Stimulated activated CD4-positive, alpha-beta T cell treated with anti-CD3 and anti-CD28 coated beads, Interleukin-12 subunit alpha, Interleukin-12 subunit beta, amount 100 ng/mL, for 48 hours (primary cell): ENCODE measurements at regions not wholly inside any gene's neighbourhood (a gene's known extent, or its start where the extent isn't known, plus 50 kb on each side); places are given as distances from the start of the nearest gene placed in this dataset.
"Not testable (repeated sequence)": the region's sequence is repeated elsewhere in the genome, so short reads cannot be mapped to it uniquely, and the experiment has no call there.

Source experiments
- DNase-seq, 3 donors: peaks; one replicate each; pipeline ENCODE4 v3.0.0-alpha.2; 2020; ENCODE audit warnings: low read depth in 2 of 3, low spot score in 1 of 3

GRCh38 chr15:81901319-81901718 lies 144.5 kb downstream of the MEX3B start:
- no peak for DNase-seq

DNA sequence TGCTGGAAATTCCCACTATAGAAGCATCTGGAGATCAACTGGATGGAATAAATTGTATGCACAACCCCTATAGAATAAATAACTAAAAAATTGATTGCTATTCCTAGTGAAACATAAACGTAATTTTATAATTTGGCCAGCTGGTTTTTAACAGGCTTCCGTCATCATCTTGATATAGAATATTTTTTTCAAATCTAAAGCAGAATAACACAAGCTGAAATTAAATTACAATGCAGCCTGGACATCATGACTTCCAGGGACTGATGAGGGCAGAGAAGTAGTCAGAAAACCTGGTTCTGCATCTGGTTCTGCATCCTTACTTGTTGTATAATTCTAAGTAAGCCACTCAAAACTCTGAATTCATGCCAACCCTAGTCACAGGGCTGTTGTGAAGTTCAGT lies 146.1 kb downstream of the MEX3B start:
- DNase-seq = no peak

DNA sequence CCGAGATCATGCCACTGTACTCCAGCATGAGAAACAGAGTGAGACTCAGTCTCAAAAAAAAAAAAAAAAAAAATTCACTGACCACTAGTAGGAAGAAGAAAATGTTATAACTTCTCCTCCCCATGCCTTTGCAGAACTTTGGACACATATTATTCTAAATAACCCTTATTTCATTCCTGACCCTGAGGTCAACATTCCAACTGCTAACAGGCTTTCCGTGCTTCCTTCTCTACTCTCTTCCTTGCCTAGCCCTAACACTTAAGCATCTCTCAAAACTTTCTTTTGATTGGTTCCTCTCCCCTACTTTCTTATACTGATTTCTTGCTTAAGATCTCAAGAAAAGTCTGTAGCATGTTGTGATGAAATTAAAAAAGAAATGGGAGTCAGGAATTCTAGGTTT lies 146.8 kb downstream of the MEX3B start:
- DNase-seq = no peak

- DNase-seq = no peak
Measured at GRCh38 chr15:81897057-81897677, 148.7 kb downstream of the MEX3B start.

DNA sequence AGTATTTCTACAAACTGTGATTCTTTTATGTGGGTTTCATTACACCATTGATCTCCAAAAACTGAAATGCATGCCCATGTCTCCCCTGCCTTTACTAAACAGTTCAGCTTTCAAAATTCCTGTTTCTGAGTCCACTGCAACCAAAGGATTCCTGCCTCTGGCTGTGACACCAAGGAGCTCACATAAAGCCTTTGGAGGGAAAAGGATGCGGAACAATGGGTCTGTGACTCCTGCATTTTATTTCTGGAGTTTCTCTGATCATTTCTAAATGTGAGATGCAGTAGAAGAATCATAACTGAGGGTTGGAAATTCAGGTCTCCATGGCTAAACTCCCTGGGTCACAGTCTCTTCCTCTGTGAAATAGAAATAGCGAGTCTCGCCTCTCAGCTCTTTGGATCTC lies 149.5 kb downstream of the MEX3B start:
- DNase-seq = no peak

- DNase-seq = no peak
Measured at GRCh38 chr15:81895723-81896122, 150.1 kb downstream of the MEX3B start.

- no peak for DNase-seq
Measured at GRCh38 chr15:81894061-81894460, 151.8 kb downstream of the MEX3B start.

DNA sequence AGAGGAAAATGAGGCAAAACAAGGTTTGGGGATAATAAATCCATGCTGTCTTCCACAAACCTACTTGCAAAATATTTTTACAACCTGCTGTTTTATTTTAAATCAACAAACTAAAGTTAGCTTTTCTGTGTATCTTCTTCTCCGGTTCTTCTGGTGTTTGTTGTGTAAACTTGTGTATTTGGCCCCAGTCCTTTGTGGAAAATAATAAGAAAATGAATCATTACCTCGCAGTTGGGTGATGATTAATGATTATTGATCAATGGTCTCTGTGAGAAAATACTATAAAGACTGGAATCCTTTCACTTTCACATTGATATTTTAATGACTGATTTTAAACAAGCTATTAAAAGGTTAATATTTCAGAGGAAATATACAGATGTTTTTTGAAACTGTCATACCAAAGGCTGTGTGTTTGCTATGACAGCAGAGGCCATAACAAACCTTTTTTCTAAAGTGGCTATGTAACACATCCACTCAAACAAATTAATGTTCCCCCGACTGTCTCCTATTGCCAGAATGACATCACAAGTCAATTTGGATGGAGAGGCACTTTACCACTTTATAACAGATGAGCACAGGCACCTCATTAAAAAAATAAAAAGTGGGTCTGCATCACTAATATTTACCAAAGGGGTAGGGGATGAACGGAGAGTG lies 152.5 kb downstream of the MEX3B start:
- DNase-seq = no peak

DNA sequence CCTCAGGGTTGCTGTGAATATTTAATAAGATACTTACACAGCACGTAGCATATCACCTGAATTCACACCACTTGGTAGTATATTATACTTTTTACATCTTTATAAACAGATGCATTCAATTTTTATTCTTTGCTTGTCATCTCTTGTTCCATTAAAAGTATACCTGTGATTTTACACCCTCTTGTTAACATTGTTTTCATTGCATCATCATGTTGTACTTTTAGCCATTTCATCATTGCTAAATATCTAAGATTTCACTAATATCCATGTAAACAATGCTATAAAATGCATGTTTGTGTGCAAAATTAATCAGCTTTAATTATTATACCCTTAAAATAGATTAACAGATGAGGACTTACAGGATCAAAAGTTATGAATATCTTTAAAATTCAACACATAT lies 155.3 kb downstream of the MEX3B start:
- DNase-seq = no peak

DNA sequence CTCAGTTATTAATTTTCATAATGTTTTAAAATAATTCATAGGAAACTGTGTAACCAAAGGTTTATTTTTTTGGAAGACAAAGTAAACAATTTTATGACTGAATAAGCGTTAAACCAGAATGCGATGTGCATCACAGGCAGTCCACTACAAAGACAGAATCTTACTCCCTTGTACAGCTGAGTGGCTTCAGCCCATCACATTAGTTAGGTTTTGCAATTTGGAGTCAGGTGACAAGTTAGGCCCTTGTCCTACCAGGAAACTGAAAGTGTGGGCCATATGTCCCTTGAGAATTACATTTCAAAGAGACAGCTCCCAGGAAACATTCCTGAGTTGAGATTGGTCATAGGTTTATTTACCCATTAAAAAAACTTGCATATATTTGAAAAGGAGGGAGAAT lies 156.3 kb downstream of the MEX3B start:
- DNase-seq = no peak

GRCh38 chr15:81888748-81889484 lies 156.9 kb downstream of the MEX3B start:
- no peak for DNase-seq

DNA sequence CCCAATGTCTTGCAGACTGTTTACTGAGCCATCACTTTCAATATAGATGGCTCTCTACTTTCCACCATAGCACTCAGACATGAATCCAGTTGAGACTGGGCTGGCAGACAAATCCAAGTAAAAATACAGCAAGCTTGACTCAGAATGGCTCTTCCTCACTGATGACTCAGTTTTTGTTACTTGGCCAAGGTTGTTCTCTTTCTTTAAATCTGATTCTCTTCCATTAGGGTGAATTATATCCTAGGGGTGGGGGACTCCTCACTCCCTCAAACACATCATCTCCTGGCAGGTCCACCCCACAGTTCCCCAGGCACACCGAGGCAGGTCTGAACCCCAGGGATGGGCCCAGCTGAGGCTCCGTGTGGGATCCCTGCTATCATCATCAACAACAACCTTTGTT lies 157.9 kb downstream of the MEX3B start:
- DNase-seq = no peak

GRCh38 chr15:81887188-81887587 lies 158.6 kb downstream of the MEX3B start:
- DNase-seq = not testable (repeated sequence)

GRCh38 chr15:81886591-81886990 lies 159.2 kb downstream of the MEX3B start:
- no peak for DNase-seq

DNA sequence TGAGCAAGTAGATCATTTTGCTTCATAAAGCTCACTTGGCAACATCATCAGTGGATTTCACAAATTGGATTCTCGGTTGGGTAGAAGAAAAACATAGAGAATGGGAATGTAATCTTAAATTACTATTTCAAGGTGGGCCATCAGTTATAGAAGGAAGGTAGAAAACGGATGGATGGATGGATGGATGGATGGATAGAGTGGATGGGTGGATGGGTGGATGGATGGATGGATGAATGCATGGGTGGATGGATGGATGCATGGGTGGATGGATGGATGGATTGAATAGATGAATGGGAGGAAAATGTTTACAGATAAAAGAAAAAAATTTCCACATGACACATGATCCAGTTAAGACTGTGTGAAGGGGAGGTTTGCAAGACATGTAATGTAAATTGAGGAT lies 159.7 kb downstream of the MEX3B start:
- DNase-seq = no peak

DNA sequence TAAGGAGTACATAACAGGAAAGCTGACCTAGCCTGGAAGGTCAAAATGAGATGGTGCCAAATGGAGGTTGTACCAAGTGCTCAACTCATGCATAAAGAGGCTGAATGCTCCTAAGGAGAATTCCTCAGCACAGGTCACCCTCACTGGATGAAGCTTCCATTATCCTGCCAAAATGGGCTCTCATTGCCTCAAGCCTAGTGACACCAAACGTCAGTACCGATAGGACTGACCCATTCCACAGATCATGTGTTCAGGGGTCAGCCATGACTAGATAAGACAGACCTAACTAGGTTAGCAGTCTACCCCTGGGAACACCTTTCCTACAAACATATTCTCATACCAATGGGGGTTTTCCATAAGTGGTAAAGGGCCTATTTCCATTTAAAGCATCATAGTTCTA lies 160.7 kb downstream of the MEX3B start:
- DNase-seq = no peak

DNA sequence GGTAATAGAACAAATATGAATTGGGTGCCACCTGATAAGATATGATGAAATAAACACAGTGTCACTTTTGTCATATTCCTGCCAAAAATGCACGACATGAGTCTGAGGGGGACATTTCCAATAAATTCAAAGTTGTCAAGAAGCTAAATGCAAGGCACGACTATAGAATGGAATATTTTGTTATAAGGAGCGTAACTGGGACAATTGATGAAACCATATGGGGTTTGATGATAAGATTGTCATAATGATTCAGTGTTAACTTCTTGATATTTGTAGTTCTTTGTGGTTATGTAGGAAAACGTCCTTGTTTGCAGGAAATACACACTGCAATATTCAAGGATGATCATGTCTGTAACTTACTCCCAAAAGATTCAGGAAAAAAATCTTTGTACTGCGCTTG lies 163.3 kb downstream of the MEX3B start:
- DNase-seq = no peak

- no peak for DNase-seq
Measured at GRCh38 chr15:81880833-81881232, 165.0 kb downstream of the MEX3B start.

DNA sequence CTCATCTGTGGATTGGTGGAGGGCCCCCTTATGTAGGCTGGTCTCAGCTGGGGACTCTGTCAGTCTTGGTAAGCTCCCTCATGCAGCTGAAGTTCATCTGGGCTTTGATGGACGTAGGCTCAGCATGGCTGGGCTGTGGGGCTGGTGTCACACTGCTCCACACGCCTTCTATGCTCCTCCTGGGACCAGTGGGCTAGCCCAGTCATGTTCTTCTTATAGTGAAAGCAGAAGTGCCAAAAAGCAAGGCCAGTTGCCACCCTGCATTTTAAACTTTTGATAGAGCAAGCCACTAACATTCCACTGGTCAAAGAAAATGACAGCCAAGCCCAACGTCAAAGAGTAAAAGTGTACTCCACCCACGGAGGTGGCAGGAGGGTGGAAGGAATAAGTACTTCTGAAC lies 165.5 kb downstream of the MEX3B start:
- no peak for DNase-seq

- not testable (repeated sequence) for DNase-seq
Measured at GRCh38 chr15:81875717-81876116, 170.1 kb downstream of the MEX3B start.

DNA sequence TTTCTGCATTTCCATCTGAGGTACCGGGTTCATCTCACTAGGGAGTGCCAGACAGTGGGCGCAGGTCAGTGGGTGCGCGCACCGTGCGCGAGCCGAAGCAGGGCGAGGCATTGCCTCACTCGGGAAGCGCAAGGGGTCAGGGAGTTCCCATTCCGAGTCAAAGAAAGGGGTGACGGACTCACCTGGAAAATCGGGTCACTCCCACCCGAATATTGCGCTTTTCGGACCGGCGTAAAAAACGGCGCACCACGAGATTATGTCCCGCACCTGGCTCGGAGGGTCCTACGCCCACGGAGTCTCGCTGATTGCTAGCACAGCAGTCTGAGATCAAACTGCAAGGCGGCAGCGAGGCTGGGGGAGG lies 175.1 kb downstream of the MEX3B start:
- not testable (repeated sequence) for DNase-seq

GRCh38 chr15:81870062-81870745 lies 175.6 kb downstream of the MEX3B start:
- not testable (repeated sequence) for DNase-seq
